IMR-90 (cell line): ENCODE measurements at regions not wholly inside any gene's neighbourhood (a gene's known extent, or its start where the extent isn't known, plus 50 kb on each side); places are given as distances from the start of the nearest gene placed in this dataset.

Source experiments
- ATAC-seq: fragments of 200-7000 bp; cut with Tn5 transposase; 2 replicates; pipeline ENCODE4 v1.9.1; 2020; ENCODE audit warnings: low read depth, mild to moderate bottlenecking, moderate library complexity
- BruUV-seq: library from RNA; stranded (reverse); fragments of 400-500 nt; replicated peaks from 2 replicates; lab custom pipeline; 2021; lab: Mats Ljungman, UMichigan
- CTCF ChIA-PET: fragments of 300-600 bp; formaldehyde crosslinking; extraction: SDS; loops from one replicate; lab custom pipeline; 2021; ENCODE audit warnings: antibody characterized with exemption; lab: Yijun Ruan, JAX
- POLR2A ChIA-PET: fragments of 300-600 bp; sonication (Branson Sonifier 250); formaldehyde crosslinking; loops from one replicate; lab custom pipeline; 2022; ENCODE audit warnings: antibody characterized with exemption; ENCODE audit not compliant: unreplicated experiment; lab: Charles Lee
- DNase-seq: peaks from one replicate; pipeline ENCODE4 v3.0.0; 2013
- H2AFZ ChIP-seq: replicated peaks from 2 replicates; pipeline ENCODE3; 2013; ENCODE audit warnings: low read length, mild to moderate bottlenecking; ENCODE audit not compliant: poor library complexity
- H2AK5ac ChIP-seq: 2 replicates; pipeline ENCODE4 v1.6.1; 2013; ENCODE audit warnings: low read depth, low read length, inconsistent platforms
- H2AK9ac ChIP-seq: replicated peaks from 2 replicates; pipeline ENCODE3; 2013; ENCODE audit warnings: mild to moderate bottlenecking, low read depth, low read length, moderate library complexity; ENCODE audit not compliant: poor library complexity
- H2BK120ac ChIP-seq: 2 replicates; pipeline ENCODE4 v1.6.1; 2013; ENCODE audit warnings: low read depth, low read length, inconsistent platforms
- H2BK15ac ChIP-seq: 3 replicates; pipeline ENCODE4 v1.6.1; 2013; ENCODE audit warnings: low read depth, low read length, inconsistent platforms
- H2BK20ac ChIP-seq: 2 replicates; pipeline ENCODE4 v1.6.1; 2013; ENCODE audit warnings: low read depth, mild to moderate bottlenecking, inconsistent platforms, low read length, moderate library complexity
- H2BK5ac ChIP-seq: 2 replicates; pipeline ENCODE4 v1.6.1; 2013; ENCODE audit warnings: mild to moderate bottlenecking, low read depth, low read length, inconsistent platforms; ENCODE audit not compliant: poor library complexity, severe bottlenecking
- H3K14ac ChIP-seq: replicated peaks from 2 replicates; pipeline ENCODE4 v1.6.1; 2013; ENCODE audit warnings: low read depth, low read length, inconsistent platforms
- H3K18ac ChIP-seq: 2 replicates; pipeline ENCODE4 v1.6.1; 2013; ENCODE audit warnings: low read depth, low read length, control low read depth
- H3K23ac ChIP-seq: 2 replicates; pipeline ENCODE4 v1.6.1; 2013; ENCODE audit warnings: low read depth, low read length, inconsistent platforms
- H3K27ac ChIP-seq: 2 replicates; pipeline ENCODE4 v1.5.1; 2013; ENCODE audit warnings: mild to moderate bottlenecking, control low read depth, low read length; ENCODE audit not compliant: insufficient read depth
- H3K27me3 ChIP-seq: 2 replicates; pipeline ENCODE4 v1.6.1; 2013; ENCODE audit warnings: low read length; ENCODE audit not compliant: control insufficient read depth, insufficient read depth
- H3K36me3 ChIP-seq: 2 replicates; pipeline ENCODE4 v1.6.1; 2013; ENCODE audit warnings: low read length, mixed read lengths; ENCODE audit not compliant: control insufficient read depth, insufficient read depth
- H3K4ac ChIP-seq: 2 replicates; pipeline ENCODE4 v1.6.1; 2013; ENCODE audit warnings: low read depth, low read length, inconsistent platforms
- H3K4me1 ChIP-seq: 2 replicates; pipeline ENCODE4 v1.6.1; 2013; ENCODE audit warnings: low read length, mixed read lengths; ENCODE audit not compliant: control insufficient read depth, insufficient read depth
- H3K4me2 ChIP-seq: 2 replicates; pipeline ENCODE4 v1.6.1; 2013; ENCODE audit warnings: low read depth, mild to moderate bottlenecking, control low read depth, low read length, moderate library complexity
- H3K4me3 ChIP-seq: 2 replicates; pipeline ENCODE4 v1.5.1; 2013; ENCODE audit warnings: low read depth, mild to moderate bottlenecking, control low read depth, low read length, moderate library complexity; ENCODE audit not compliant: insufficient read depth
- H3K56ac ChIP-seq: 2 replicates; pipeline ENCODE4 v1.6.1; 2013; ENCODE audit warnings: low read length, inconsistent platforms; ENCODE audit not compliant: insufficient read depth; ENCODE audit errors: extremely low read depth
- H3K79me1 ChIP-seq, 2 experiments: 2 replicates each; pipeline ENCODE4 v1.6.1; 2013; ENCODE audit warnings: low read length in 2 of 2, inconsistent platforms in 1 of 2, low read depth in 1 of 2
- H3K9ac ChIP-seq: 2 replicates; pipeline ENCODE4 v1.6.1; 2013; ENCODE audit warnings: low read depth, low read length, control low read depth
- H3K9me1 ChIP-seq: 2 replicates; pipeline ENCODE4 v1.6.1; 2013; ENCODE audit warnings: low read length, inconsistent platforms; ENCODE audit not compliant: insufficient read depth
- H3K9me3 ChIP-seq: 2 replicates; pipeline ENCODE4 v1.6.1; 2013; ENCODE audit warnings: low read length; ENCODE audit not compliant: control insufficient read depth, insufficient read depth
- H4K20me1 ChIP-seq: 2 replicates; pipeline ENCODE4 v1.6.1; 2013; ENCODE audit warnings: low read length, inconsistent platforms; ENCODE audit not compliant: insufficient read depth
- H4K5ac ChIP-seq: 2 replicates; pipeline ENCODE4 v1.6.1; 2013; ENCODE audit warnings: mild to moderate bottlenecking, low read depth, low read length, control low read depth
- H4K8ac ChIP-seq, 2 experiments: 2 replicates each; pipeline ENCODE4 v1.6.1; 2013; ENCODE audit warnings: low read depth in 2 of 2, low read length in 2 of 2, control low read depth in 1 of 2, inconsistent platforms in 1 of 2
- H4K91ac ChIP-seq: 2 replicates; pipeline ENCODE4 v1.6.1; 2013; ENCODE audit warnings: low read depth, low read length, inconsistent platforms; ENCODE audit not compliant: insufficient read depth
- BHLHE40 ChIP-seq: fragments of 150-350 bp; IDR thresholded peaks from 2 replicates; pipeline ENCODE4 v1.6.1; 2016; ENCODE audit warnings: mild to moderate bottlenecking, low read depth, low read length
- FOS ChIP-seq: fragments of 150-350 bp; IDR thresholded peaks from 2 replicates; pipeline ENCODE4 v1.6.1; 2016; ENCODE audit warnings: low read depth, low read length
- WGBS, 2 experiments: methylation state at CpG; one replicate each; pipeline versions ENCODE4 v1.1.5 to v1.1.7; 2013; ENCODE audit warnings: missing lambda C conversion rate in 2 of 2; ENCODE audit not compliant: insufficient read length in 1 of 2; ENCODE audit errors: extremely low coverage in 2 of 2; 5-methylcytosine and 5-hydroxymethylcytosine counted together
- dilution Hi-C: fragments of 300-500 bp; cut with HindIII; formaldehyde crosslinking; loops from one replicate; pipeline ENCODE4 v1.14.3; 2018; ENCODE audit warnings: low sequenced_read_pairs; ENCODE audit not compliant: unreplicated experiment
- in situ Hi-C: fragments of 300-500 bp; cut with MboI; formaldehyde crosslinking; loops from 3 replicates; pipeline ENCODE4 v1.14.3; 2019; ENCODE audit warnings: low sequenced_read_pairs, inconsistent platforms, mixed read lengths
- intact Hi-C: fragments of 100-400 bp; cut with micrococcal nuclease; formaldehyde crosslinking; loops from 2 replicates; pipeline ENCODE4 v1.10.0; 2022

- in situ Hi-C loops, result no loop called here
- H2BK15ac ChIP-seq, result no peak overlapping the region
- H2AK5ac ChIP-seq, result no peak overlapping the region
- no peak overlapping the region for H3K18ac ChIP-seq
- no peak overlapping the region for H3K56ac ChIP-seq
- no peak overlapping the region for H2AK9ac ChIP-seq
- H3K27ac ChIP-seq, result no peak overlapping the region
- no peak overlapping the region for H3K23ac ChIP-seq
- H4K5ac ChIP-seq, result no peak overlapping the region
- H3K27me3 ChIP-seq, result no peaks in the 10 kb centered on the region
- H2BK120ac ChIP-seq, result no peak overlapping the region
- no peak overlapping the region for H4K8ac ChIP-seq
- H3K4me2 ChIP-seq, result no peak overlapping the region
- intact Hi-C loops, result no loop called here
- dilution Hi-C loops, result no loop called here
- no peaks in the 10 kb centered on the region for H3K79me1 ChIP-seq
- no TSS peak for BruUV-seq
- TF ChIP-seq FOS (no peak), BHLHE40 (no peak)
- no peak overlapping the region for H2BK20ac ChIP-seq
- no peak overlapping the region for H3K4ac ChIP-seq
- peaks cover 4% of the 10 kb centered on the region; the same call in 1 of the 2 replicates for H3K9me3 ChIP-seq
- no peak overlapping the region for H3K14ac ChIP-seq
- ATAC-seq, result no peak
- ChIA-PET POLR2A (no interaction called here), CTCF (no interaction called here)
- no peak overlapping the region for H2AFZ ChIP-seq
- no peak overlapping the region for H3K9ac ChIP-seq
- H3K4me1 ChIP-seq, result no peaks in the 10 kb centered on the region
- no peak overlapping the region for H3K4me3 ChIP-seq
- H4K91ac ChIP-seq, result no peak overlapping the region
- WGBS, 2 experiments, result 27% methylated on average over 3 of the region's 11 CpGs; no CpG with 5 or more reads in 1 of the 2 experiments
- no peaks in the 10 kb centered on the region for H4K20me1 ChIP-seq
- H3K36me3 ChIP-seq, result no peaks in the 10 kb centered on the region
- DNase-seq, result no peak
- no peak overlapping the region for H2BK5ac ChIP-seq
- no peaks in the 10 kb centered on the region for H3K9me1 ChIP-seq
These were observed 132.1 kb upstream of the CNR1 start for GRCh38 chr6:88298066-88298845.
